Esophagus muscularis mucosa (tissue), 4 donors: ENCODE measurements at regions not wholly inside any gene's neighbourhood (a gene's known extent, or its start where the extent isn't known, plus 50 kb on each side); places are given as distances from the start of the nearest gene placed in this dataset.

Experiments used
- DNase-seq: peaks from one replicate; pipeline ENCODE4 v3.0.0-alpha.2; 2017; ENCODE audit errors: extremely low spot score
- H3K27ac ChIP-seq, 4 donors: fragments of 200-600 bp; sonication (generic); replicated peaks in 1 of 4; 1 replicate in 3 of 4; 2 replicates in 1 of 4; pipeline ENCODE4 v1.5.1; 2016 to 2019; ENCODE audit warnings: mild to moderate bottlenecking in 1 of 4
- H3K27me3 ChIP-seq, 4 donors: fragments of 200-600 bp; sonication (generic); one replicate each; pipeline versions ENCODE4 v1.5.1 to v1.6.0; 2016 to 2019
- H3K36me3 ChIP-seq, 4 donors: fragments of 200-600 bp; sonication (generic); one replicate each; pipeline ENCODE4 v1.5.1; 2016 to 2019
- H3K4me1 ChIP-seq, 4 donors: fragments of 200-600 bp; sonication (generic); one replicate each; pipeline ENCODE4 v1.5.1; 2016 to 2019
- H3K4me3 ChIP-seq, 4 donors: fragments of 200-600 bp; sonication (generic); 1 replicate in 2 of 4; 2 replicates in 2 of 4; pipeline ENCODE4 v1.5.1; 2016 to 2019; ENCODE audit warnings: mild to moderate bottlenecking in 4 of 4, moderate library complexity in 1 of 4
- H3K9me3 ChIP-seq, 4 donors: fragments of 200-600 bp; sonication (generic); 1 replicate in 3 of 4; 2 replicates in 1 of 4; pipeline ENCODE4 v1.5.1; 2016 to 2019
- CTCF ChIP-seq, 3 experiments: fragments of 200-600 bp in 2 of 3; fragments of 450-650 bp in 1 of 3; sonication (generic) in 2 of 3; IDR thresholded peaks; one replicate each; pipeline ENCODE4 v1.5.1; 2017 to 2019; ENCODE audit warnings: antibody characterized with exemption in 3 of 3, mild to moderate bottlenecking in 2 of 3, moderate library complexity in 1 of 3
- EP300 ChIP-seq: sonication (generic); formaldehyde crosslinking; IDR thresholded peaks from one replicate; pipeline ENCODE4 v1.6.1; 2017; ENCODE audit warnings: antibody characterized with exemption
- POLR2A ChIP-seq: fragments of 450-650 bp; IDR thresholded peaks from one replicate; pipeline ENCODE4 v1.6.1; 2017; ENCODE audit warnings: antibody characterized with exemption, moderate library complexity, mild to moderate bottlenecking, low read depth
- POLR2AphosphoS5 ChIP-seq, 2 donors: sonication (generic); formaldehyde crosslinking; IDR thresholded peaks; one replicate each; pipeline ENCODE4 v1.6.1; 2017; ENCODE audit warnings: antibody characterized with exemption in 2 of 2
- WGBS: methylation state at CpG from one replicate; pipeline ENCODE4 v1.1.5; 2018; 5-methylcytosine and 5-hydroxymethylcytosine counted together
- intact Hi-C: fragments of 100-400 bp; cut with DNase I; formaldehyde crosslinking; loops from one replicate; pipeline ENCODE4 v1.15.1; 2023

GRCh38 chr1:112234710-112235109 lies 161.3 kb upstream of the CTTNBP2NL start:
- H3K4me3 ChIP-seq: no peak overlapping the region
- TF ChIP-seq EP300: no peak
- no peak for TF ChIP-seq CTCF (IDR thresholded peaks at IDR 0.05)
- no peak for TF ChIP-seq POLR2A
- TF ChIP-seq POLR2AphosphoS5 (IDR thresholded peaks at IDR 0.05): no peak
- no peaks in the 10 kb centered on the region for H3K9me3 ChIP-seq
- H3K27me3 ChIP-seq: peaks cover 0 to 5% (median 0%) of the 10 kb centered on the region in 4 donors
- H3K36me3 ChIP-seq: no peaks in the 10 kb centered on the region
- WGBS: 71% methylated on average over 3 of the region's 3 CpGs
- peak; percentile 19 for DNase-seq
- peaks cover 0 to 3% (median 0%) of the 10 kb centered on the region in 4 donors for H3K4me1 ChIP-seq
- intact Hi-C loops: no loop called here
- H3K27ac ChIP-seq: no peak overlapping the region

GRCh38 chr1:112237983-112238545 lies 157.9 kb upstream of the CTTNBP2NL start:
- no peaks in the 10 kb centered on the region for H3K9me3 ChIP-seq
- no peak for DNase-seq
- no peaks in the 10 kb centered on the region for H3K36me3 ChIP-seq
- no peak overlapping the region for H3K27ac ChIP-seq
- TF ChIP-seq CTCF (IDR thresholded peaks at IDR 0.05): no peak
- TF ChIP-seq POLR2A: no peak
- no peak for TF ChIP-seq POLR2AphosphoS5 (IDR thresholded peaks at IDR 0.05)
- TF ChIP-seq EP300: no peak
- H3K27me3 ChIP-seq: peaks cover 0 to 5% (median 0%) of the 10 kb centered on the region in 4 donors
- intact Hi-C loops: no loop called here
- peaks cover 0 to 3% (median 0%) of the 10 kb centered on the region in 4 donors for H3K4me1 ChIP-seq
- no peak overlapping the region for H3K4me3 ChIP-seq
- WGBS: 52% methylated on average over 2 of the region's 2 CpGs

GRCh38 chr1:112239683-112240330 lies 156.2 kb upstream of the CTTNBP2NL start:
- no peak for DNase-seq
- Histone ChIP-seq H3K36me3 (no peaks in the 10 kb centered on the region), H3K27ac (no peak overlapping the region), H3K4me3 (no peak overlapping the region), H3K27me3 (peaks cover 0 to 5% (median 0%) of the 10 kb centered on the region in 4 donors), H3K4me1 (no peaks in the 10 kb centered on the region), H3K9me3 (no peaks in the 10 kb centered on the region)
- WGBS: 73% methylated on average over 6 of the region's 6 CpGs
- no peak for TF ChIP-seq POLR2A
- no peak for TF ChIP-seq EP300
- no peak for TF ChIP-seq POLR2AphosphoS5 (IDR thresholded peaks at IDR 0.05)
- TF ChIP-seq CTCF (IDR thresholded peaks at IDR 0.05): no peak
- intact Hi-C loops: no loop called here

- WGBS: 94% methylated on average over 5 of the region's 5 CpGs
- no peak for TF ChIP-seq EP300
- TF ChIP-seq CTCF (IDR thresholded peaks at IDR 0.05): no peak
- TF ChIP-seq POLR2A: no peak
- no peak for TF ChIP-seq POLR2AphosphoS5 (IDR thresholded peaks at IDR 0.05)
- Histone ChIP-seq H3K9me3 (no peaks in the 10 kb centered on the region), H3K4me3 (no peak overlapping the region), H3K36me3 (no peaks in the 10 kb centered on the region), H3K27me3 (no peaks in the 10 kb centered on the region), H3K27ac (no peak overlapping the region), H3K4me1 (no peaks in the 10 kb centered on the region)
- no peak for DNase-seq
- intact Hi-C loops: no loop called here
Observed at GRCh38 chr1:112242470-112242869, 153.5 kb upstream of the CTTNBP2NL start.
